Fibroblast of mammary gland (primary cell): ENCODE measurements at regions not wholly inside any gene's neighbourhood (a gene's known extent, or its start where the extent isn't known, plus 50 kb on each side); places are given as distances from the start of the nearest gene placed in this dataset.

Experiments used
- DNase-seq: peaks from one replicate; pipeline ENCODE4 v3.0.0-alpha.2; 2010; ENCODE audit warnings: low read depth
- H3K4me3 ChIP-seq: 2 replicates; pipeline ENCODE4 v1.5.1; 2011; ENCODE audit warnings: low read depth, mild to moderate bottlenecking, low read length, moderate library complexity; ENCODE audit not compliant: control insufficient read depth
- TF ChIP-seq, protein P1 (sequence below): conservative IDR thresholded peaks from 2 replicates; pipeline ENCODE4 v1.5.1; 2011; ENCODE audit warnings: low read depth, low read length, inconsistent platforms; ENCODE audit not compliant: control insufficient read depth, insufficient read depth

- TF ChIP-seq, protein P1, sequence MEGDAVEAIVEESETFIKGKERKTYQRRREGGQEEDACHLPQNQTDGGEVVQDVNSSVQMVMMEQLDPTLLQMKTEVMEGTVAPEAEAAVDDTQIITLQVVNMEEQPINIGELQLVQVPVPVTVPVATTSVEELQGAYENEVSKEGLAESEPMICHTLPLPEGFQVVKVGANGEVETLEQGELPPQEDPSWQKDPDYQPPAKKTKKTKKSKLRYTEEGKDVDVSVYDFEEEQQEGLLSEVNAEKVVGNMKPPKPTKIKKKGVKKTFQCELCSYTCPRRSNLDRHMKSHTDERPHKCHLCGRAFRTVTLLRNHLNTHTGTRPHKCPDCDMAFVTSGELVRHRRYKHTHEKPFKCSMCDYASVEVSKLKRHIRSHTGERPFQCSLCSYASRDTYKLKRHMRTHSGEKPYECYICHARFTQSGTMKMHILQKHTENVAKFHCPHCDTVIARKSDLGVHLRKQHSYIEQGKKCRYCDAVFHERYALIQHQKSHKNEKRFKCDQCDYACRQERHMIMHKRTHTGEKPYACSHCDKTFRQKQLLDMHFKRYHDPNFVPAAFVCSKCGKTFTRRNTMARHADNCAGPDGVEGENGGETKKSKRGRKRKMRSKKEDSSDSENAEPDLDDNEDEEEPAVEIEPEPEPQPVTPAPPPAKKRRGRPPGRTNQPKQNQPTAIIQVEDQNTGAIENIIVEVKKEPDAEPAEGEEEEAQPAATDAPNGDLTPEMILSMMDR = no peak
- DNase-seq = no peak
- no peak overlapping the region for H3K4me3 ChIP-seq
These were observed 118.2 kb upstream of the C7orf33 start for GRCh38 chr7:148472406-148472805.

- no peak overlapping the region for H3K4me3 ChIP-seq
- TF ChIP-seq, protein P1 = no peak
- DNase-seq = no peak
These were observed 116.7 kb upstream of the C7orf33 start for GRCh38 chr7:148473703-148474480.

DNA sequence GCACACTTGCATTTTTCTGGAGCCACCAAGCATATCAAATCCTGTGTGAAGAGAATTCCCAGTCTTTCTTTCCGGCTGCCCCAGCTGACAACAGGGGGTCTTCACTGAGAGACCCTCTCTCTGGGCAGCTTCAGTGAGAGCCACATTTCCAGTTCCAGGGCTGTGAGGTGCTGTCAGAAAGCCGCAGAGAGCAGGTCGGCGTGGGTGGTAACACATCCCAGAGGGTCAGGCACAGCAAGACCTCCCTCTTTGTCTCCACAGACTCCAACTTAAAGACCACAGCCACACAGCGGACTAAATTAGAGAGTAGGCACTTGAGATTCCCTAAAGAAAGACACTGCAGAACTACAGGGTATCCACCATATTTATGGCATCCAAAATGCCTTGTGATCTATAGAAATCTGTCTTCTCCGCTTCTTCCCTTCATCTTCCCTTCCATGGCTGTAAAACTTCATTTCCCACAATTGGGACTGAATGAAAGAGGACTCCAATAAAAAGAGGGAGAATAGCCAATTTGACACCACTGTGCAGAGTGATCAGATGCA lies 116.0 kb upstream of the C7orf33 start:
- no peak for DNase-seq
- H3K4me3 ChIP-seq = no peak overlapping the region
- TF ChIP-seq, protein P1 = no peak

DNA sequence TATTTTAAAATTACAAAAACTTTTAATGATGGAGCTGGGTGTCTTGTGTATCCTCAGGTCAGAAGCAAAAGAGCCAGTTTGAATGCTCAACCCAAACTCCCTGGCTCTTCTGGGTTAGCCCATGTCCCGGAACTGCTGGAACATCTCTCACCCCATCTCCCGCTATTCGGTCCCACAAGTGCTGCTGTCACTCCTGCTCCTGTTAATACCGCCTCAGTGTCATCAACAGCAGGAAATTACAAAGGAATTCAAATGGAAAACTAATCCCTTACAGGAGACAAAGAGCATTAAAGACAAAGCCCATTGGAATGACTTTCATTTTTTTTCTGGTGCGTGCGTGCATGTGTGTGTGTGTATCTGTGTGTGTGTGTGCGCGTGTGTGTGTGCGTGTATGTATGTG lies 112.0 kb upstream of the C7orf33 start:
- H3K4me3 ChIP-seq = no peak overlapping the region
- TF ChIP-seq, protein P1 = no peak
- no peak for DNase-seq

DNA sequence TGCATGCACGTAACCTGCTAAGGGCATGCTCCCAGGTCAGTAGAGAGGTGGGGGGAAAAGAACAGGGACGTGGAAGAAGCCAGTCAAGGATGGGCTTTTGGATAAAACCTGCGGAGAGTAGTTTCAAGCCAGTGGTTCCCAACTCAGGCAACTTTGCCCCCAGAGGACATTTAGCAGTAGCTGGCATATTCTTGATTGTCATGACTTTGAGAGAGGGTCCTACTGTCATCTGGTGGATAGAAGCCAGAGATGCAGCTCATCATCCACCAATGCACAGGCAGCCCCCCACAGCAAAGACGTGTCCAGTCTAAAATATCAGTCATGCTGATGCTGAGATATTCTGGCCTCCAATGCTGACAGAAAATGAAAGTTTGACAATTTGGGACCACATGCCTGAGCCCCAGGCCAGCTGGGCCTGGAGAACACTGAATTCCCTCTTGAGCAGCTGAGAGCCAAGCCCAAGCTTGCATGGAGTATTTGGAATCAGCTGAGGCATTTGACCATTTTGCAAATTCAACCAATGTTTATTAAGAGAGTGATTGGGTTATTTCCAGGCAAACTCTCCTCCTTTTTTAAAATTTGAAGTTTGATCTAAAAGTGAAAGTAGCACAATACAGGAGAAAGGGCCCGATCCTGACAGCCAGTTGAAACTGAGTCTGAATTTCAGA lies 110.0 kb upstream of the C7orf33 start:
- TF ChIP-seq, protein P1 = no peak
- H3K4me3 ChIP-seq = no peak overlapping the region
- no peak for DNase-seq

DNA sequence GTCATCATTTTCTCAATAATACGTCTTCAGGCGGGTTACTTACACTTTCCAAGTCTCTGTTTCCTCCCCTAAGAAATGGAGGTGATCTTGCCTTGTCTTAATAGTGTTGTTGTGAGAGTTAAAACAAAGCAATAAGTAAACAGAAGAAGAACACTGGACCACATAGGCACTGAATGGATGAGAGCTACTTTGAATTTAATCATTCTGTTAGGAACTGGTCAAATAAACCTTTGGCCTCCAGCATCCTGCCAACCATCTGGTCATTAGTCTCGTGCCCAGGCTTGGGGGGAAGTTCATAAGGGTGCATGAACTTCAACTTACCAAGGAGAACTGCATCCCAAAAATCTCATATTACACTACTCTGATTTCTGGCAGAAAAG lies 109.4 kb upstream of the C7orf33 start:
- TF ChIP-seq, protein P1 = no peak
- no peak overlapping the region for H3K4me3 ChIP-seq
- DNase-seq = no peak
